Activated CD8-positive, alpha-beta memory T cell treated with anti-CD3 and anti-CD28 coated beads, Interleukin-2, amount 50 U/mL, for 4 hours (primary cell): ENCODE measurements at regions not wholly inside any gene's neighbourhood (a gene's known extent, or its start where the extent isn't known, plus 50 kb on each side); places are given as distances from the start of the nearest gene placed in this dataset.

ENCODE experiments used
- DNase-seq: peaks from one replicate; pipeline ENCODE4 v3.0.0-alpha.2; 2020

DNA sequence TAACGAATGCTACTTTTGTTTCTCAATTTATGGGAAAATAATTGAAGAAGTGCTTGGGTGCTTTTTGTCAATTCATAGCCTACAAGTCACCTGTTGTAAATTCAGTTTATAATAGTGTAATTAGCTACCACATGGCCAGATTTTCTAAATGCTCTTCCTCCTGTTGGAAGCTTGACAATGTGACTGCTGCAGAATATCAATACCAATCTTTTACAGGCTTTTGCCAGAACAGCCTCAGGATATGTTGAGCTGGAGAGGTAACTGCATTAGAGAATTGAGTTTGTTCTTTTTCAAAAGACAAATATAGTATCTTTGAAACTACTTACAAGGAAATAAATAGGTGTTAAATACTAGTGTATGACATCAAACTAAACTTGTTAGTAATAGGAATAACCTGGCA lies 277.8 kb downstream of the POU4F1 start:
- DNase-seq = no peak

DNA sequence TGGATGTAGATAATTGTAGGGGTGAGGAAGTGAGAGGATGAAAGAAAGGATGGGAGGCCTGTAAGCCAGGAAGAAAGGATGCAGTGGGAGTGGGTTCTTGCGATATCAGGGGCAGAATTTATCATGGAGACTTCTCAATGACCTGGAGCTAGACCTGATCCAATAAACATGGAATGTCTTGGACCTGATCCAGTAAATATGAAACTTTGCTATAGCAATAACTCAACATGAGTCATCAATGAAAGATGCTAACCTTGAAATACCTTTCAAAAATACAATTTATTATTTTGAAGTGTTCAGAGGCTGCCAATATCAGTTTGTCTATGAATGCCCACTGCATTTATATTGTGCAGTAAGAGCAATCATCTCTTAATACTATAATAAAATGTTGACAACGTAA lies 279.5 kb downstream of the POU4F1 start:
- DNase-seq = no peak

DNA sequence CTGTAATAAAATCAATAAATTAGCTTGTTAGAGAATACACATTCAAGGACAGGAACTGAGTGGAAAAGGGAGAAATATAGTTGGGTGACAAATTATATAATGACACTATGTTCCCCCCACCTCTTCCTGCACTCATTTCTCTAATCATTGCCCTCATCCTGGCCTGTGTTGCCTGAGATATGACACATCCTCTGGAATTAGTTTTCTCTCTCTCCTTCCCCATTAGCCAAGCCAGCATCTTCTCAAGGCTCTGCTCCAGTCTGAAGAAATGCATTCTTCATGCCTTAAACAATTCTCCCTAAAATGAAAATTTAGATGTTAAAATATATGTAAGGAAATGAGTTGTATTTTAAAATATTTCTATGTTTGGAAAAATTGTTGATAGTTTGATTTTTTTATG lies 280.3 kb downstream of the POU4F1 start:
- no peak for DNase-seq

DNA sequence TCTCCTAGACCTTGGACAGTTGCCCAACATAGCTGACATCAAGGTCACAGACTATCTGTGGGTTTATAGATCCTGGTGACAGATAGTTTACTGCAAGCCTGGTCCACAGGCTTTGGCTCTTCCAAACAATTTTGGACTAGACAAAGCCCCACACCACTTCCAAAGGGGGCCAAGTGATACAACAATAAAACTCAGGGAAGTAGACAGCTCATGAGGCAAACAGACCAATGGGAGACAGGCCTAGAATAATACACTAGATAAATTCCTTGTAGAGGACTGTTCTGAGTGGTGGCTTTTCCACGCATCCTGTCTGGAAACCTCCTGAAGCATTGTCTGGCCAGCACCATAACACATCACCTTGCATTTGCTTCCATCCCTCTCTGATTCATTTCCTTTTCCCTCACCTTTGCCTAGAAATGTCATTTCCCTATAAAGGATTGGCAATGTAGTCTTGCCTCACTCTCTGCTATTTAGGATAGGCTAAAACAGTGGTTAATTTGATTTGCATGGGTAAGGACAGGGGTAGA lies 284.2 kb downstream of the POU4F1 start:
- DNase-seq = no peak

DNA sequence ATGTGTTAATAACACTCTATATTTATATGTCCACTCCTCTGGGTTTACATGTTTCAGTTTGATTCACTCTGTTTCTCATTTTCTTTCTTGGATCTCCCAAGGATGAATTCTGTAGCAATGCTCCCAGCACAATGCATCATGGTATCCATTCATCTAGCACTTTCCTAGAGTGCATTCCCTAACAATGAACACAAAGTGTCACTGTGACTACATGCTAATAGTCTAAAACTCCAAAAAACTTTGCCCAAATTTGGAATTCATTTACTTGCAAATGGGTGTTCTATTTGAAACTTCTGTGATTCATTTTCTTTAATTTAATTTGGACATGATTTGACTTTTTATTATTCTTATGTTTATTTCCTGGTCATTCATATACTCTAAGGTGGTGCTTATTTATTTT lies 286.3 kb downstream of the POU4F1 start:
- no peak for DNase-seq

DNA sequence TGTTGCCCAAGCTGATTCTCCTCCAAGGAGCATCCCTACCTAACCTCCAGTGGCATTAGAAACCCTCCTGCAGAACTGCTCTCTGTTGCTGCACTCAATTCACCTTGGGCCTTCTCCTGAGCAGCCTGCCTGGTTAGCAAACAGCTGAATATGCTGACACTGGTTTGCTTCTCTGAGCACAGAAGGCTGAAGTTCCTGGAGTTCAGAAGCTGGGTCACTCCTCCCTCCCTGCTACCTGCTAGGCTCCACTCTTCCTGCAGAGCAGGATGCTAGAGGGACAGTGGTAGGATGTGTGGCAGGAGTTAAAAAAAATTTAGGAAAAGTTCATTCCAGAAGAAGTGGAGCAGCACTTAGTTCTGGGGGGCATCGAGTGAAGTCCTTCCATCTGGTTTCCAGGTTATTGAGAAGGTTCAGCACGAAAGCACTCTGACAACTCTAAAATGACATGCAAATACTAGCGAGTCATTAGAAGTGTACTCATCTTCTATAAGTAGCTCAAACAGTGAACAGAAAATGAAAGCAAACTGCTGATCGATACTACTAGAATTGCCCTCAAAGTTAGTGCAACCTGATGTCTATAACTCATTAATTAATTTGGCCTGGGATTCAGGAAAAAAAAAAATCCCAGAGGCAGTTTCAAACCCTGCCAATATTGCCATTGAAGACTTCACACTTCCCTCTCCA lies 293.7 kb downstream of the POU4F1 start:
- no peak for DNase-seq

DNA sequence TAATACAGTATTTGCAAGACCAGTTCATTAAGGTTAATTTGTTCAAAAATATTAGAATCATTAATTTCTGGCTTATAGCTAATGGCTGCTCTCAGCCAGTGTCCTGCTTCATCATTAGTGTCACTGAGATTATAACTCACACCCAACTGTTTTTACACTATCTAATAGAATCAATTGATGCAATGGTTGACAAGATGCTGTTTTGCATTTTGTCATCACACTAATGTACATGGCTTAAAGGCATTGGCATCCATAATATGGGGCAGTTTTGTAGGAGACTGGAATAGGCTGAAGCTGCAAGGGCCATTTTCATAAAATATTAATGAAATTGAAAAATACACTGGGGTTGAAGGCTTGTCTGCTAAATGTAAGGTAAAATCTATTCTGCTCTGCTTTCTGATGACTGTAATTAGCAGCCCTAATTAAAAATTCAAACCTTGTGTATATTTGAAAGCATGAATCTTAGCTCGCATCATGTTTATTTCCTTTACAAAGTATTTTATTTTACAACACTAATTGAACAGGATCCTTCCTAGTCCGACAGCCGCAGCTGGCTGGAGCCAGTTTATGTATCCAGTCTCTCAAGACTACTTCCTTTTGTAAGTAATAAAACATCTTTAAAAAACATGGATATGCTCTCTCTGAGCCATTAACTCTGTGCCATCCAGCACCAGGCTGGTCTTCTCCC lies 296.7 kb downstream of the POU4F1 start:
- DNase-seq = no peak

DNA sequence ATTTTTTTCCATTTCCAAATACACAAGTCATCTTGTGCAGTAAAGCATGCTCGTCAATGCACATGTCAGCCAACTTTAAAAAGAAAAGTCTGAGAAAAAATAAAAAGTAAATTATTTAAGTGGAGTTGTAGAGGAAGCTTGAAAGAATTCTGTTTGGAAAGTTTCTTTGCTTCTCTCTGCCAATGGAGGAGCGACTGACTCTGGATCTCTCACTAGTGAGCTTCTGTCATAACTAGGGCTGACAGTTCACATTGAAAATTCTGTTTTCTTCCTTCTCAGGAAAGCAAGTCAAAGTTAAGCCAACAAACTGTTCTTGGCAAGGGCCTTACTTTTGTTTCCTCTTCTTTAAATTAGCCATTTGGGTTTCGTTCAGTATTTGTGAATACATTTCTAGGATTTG lies 298.2 kb downstream of the POU4F1 start:
- DNase-seq = no peak

DNA sequence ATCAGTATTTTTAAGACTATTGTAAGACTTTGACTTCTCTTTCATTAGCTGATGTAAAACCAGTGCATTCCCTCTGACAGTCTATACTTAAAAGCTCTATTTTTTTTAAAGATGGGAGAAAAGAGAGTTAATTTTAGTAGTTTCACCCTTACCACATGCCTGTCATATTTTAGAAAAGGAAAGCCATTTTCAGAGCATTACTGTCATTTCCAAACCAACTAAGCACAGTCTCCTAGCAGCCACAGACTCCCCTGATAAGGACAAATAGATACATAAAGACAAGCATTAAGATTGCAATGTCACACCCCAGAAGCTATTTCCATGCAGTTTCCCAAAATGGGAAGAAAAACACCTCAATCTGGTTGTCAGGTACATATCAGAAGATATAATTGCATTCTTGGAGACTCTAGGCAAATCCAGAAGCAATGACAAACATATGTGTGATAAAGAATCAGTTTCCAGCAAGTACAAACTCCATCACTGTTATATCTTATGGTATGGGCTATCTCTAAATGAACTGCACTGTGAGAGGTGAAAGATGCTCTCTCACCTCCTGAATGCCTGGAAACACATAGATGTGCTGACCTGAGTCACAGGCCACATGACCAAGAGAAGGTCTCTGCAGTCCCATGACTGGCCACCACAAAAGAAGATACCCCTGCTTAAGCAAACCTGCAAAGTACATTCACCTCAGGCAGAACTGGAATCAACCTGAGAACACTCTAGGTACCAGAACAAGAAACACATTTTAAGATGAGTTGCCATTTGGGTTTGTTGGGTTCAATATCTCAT lies 303.3 kb downstream of the POU4F1 start:
- DNase-seq = no peak

DNA sequence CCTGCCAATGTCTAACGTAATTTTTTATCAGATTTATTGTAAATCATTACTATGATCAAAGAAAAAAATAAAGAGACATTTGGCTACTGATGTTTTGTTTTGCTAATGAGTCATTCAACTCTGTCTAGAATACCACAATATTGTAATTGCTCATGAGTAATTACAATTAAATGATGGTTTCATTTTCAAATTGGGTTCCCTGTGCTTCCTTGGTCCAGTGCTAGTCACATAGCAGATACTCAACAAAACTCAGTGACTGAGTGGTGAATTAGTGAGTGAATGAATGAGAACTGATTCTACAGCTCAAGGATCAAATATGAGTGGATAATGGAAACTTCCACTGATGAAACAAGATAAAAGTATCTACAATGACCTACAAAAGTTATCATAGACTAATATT lies 304.7 kb downstream of the POU4F1 start:
- no peak for DNase-seq

DNA sequence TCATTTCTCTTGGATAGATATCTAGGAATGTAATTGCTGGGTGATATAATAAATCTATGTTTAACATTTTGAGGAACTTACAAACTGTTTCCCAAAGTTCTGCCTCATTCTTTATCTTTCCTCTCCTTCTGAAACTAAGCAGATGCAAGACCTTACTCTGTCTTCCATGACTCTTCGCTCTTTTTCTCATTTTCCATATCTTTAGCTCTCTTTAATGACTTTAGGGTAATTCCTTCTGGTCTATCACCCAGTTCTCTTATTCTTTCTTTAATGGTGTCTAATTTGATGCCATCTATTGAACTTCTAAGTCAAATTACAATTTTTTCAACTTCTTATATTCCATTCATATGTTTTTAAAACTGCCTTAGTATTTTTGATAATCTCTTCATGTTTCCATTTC lies 316.6 kb downstream of the POU4F1 start:
- DNase-seq = no peak

DNA sequence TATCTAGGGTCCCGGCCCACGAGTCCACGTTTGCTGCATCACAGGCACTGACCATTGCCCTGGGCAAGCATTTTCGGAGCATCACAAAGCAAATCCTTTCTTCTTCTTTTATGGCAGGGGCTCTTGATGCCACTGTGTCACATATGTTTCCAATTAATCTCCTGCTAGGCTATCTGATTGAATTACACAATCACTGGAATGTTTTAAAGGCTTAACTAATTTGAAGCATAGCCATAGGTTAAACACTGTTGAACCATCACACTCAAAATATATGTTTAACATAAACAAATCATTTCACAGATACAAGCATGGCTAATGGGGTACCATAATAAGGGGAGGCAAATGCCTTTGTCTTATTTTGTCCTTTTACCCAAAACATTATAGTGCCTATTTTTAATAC lies 338.3 kb downstream of the POU4F1 start:
- DNase-seq = no peak

DNA sequence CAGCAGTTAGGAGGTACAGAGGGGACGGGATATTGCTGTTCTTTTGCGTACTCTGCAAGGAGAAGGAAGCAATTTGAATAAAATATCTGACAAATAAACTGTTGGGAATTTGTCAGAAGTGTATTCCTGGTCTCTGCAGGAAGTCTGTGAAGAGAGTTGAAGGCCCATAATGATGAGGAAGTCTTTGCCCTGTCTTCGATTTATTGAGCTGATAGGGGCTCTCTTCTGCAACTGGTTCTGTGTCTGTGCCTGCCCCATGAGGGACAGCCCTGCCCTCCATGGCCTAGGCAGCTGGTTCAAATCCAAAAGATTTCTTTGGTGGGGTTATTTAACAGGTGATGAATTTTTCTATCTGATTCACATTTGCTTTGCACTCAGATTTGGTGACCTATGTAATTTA lies 339.7 kb upstream of the EDNRB start:
- no peak for DNase-seq

DNA sequence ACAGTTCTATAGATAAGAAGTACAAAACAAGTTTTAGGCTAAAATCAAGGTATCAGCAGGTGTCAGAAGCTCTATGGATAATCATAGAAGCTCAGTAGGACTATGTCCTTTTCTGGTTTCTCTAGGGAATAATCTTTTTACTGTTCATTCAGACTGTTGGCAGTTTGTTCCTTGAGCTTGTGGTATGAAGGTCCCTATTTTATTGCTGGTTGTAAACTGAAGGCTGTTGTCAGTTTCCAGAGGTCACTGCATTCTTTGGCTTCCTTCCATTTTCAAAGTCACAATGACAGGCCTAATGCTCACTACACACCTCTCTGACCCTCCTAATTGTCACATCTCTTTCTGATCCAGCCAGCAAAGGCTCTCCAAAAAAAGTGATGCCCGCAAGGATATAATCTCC lies 337.9 kb upstream of the EDNRB start:
- DNase-seq = no peak

DNA sequence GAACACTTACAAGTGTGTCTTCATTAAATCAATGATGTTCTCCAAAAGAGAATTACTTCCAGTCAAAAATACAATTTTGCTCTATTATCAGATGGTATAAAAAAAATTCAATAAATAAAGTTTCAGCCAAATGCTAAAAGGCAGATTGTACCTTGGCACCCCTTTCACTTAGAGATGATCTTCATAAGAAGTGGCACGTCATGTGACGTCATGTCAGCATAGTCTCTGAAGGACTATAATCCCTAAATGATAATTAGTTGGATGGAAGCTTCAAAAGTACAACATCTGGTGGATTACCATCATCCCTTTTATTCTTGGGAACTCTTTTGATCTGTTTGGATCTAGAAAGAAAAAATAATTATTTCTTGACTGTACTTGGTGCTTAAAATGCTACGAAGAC lies 335.5 kb upstream of the EDNRB start:
- DNase-seq = no peak

DNA sequence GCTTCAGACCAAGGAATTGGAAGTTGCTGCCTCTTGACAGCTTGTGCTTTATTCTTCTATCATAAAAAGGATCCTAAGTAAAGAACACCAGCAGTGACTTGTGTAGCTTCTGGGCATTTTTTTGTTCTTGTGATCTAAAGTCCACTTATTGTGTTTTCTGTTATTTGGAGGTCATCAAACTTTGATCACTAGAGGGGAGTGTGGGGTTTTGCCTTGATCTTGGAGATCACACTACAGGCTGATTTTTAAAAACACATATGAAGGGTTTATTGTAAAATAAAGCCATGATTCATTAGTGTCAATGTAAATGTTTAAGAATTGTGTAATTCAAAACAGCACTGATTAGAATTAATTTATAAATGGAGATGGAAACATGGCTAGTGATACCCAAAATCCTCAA lies 328.7 kb upstream of the EDNRB start:
- no peak for DNase-seq

DNA sequence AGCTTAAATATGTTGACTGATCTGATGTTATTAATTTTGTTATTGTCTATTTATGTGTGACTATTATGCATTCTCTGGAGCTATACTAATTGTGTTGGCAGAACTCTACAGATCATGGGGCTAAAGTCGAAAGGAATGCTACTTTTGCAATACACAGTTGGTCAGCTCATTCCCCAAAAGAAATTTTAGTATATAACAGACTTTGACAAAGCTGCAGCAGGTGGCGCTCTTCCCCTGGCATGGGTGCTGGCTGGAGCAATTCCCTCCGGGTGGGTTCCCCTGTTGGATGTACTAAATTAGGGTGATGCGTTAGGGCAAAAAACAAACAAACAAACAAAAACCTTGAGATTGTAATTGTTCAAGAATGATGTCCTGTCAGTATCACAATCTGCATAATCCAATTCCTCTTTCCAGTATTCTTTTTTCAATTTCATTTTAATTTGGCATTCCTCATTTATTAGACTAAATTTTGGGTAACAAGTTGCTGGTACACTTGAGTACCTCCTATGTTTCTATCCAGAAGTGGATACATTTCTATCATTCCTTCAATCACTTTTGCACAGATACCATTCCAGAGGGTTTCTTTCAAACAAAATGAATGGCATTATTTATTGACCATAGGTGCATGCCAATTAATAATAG lies 322.8 kb upstream of the EDNRB start:
- no peak for DNase-seq

DNA sequence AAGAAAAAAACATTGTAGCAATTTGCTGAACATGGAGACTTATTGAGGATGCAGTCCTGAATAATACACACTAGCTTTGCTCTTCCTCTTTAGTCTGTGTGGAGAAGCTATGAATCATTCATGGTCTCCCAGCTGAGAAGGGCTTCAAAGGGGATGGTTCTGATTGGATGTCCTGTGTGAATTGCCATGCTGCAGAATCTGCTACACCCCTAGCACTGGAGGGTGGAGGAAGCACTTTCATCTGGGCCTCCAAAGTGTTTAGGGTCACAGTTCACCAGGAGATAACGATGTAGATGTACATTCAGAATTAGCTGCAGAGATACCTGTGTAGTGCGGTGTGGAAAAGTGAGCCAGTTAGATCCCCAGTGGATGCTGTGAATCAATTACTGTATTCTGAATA lies 321.1 kb upstream of the EDNRB start:
- DNase-seq = no peak

DNA sequence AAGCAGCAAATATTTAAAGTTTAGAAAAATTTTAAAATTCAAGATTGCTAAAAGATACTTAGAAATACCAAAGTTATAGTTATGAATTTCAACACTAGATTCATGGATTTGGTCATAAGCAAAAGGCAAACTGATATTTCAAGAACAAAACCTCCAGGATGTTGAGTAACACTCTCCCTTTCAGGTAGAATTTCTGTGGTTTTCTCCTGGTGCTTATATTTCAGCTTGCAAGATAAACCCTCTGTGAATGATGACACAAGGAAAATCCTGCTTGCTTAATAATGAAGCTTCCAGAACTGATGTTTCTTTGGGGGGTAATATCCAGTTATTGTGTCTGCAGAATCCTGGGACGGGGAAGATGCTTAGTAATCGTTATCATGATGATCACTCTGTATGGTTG lies 320.3 kb upstream of the EDNRB start:
- no peak for DNase-seq

DNA sequence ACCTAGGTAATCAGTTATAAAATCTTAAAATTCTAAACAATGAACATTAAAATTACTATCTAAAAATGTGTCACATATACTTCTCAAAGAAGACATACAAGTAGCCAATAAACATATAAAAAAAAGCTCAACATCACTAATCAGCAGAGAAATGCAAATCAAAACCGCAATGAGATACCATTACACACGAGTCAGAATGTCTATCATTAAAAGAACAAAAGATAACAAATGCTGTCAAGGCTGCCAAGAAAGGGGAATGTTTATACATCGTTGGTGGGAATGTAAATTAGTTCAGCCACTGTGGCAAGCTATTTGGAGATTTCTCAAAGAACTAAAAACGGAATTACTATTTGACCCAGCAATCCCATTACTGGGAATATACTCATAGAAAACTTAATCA lies 310.3 kb upstream of the EDNRB start:
- no peak for DNase-seq

DNA sequence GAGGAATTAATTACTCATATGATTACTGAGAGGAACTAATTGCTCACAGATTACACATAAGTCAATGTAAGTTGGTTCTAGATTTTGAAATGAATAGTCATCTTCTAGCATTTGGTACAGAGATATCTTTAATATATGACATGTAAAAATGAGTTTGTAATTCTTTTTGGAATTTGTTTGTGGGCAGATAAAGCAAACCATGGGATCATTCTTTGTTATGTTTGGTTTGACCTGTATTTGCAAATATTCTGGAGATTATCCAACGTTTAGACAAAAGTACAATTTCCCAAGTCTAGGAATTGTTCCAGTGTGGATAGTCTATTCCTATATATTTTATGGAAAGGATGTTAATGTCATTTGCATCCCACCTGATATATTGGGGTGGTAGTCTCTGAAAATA lies 309.6 kb upstream of the EDNRB start:
- DNase-seq = no peak

DNA sequence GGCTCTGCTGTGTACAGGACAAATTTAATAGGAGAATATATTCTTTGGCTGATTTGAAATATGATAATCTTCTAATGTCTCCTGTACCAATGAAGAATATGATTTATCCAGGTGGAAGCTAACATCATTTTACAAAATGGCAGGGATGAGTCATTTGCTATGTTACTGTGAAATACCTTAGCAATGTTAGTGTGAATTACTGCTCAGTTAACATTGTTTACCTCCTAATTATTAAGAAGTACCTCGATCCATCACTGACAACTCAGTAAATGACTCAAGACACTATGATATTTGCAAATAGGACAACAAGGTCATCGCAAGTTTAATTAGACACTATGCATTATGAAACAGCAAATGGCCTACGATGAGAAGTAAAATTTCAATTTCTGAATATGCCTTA lies 309.1 kb upstream of the EDNRB start:
- no peak for DNase-seq

DNA sequence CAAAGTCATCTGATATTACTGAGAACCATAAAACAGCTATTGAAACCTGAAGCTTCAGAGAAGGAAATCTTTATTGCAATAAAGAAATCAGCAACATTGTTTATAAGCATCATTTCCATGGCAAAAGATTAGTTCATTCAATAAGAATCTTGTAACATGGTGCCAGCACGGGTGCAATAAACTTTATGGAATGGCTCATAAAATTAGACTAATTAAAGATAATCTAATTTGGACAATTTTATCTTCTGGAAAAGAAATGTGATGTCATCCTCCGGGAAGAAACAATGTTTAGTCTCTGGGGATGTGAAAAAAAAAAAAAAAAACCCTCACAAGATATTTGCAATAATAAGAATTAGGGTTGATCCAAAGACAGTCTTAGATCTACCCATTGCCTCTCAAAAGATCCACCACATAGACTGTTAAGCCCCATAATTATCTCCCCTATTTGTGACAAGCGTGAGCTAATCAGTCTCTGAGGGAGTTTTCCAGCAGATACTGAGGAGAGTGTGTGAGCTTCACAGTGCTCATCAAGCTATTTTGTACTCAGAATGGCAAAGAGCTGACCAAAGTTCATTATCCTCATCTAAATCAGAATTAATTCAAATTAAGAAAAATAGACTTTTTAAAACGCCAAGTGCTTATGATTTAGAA lies 297.0 kb upstream of the EDNRB start:
- no peak for DNase-seq
